ENCODE measurements at regions not wholly inside any gene's neighbourhood (a gene's known extent, or its start where the extent isn't known, plus 50 kb on each side); places are given as distances from the start of the nearest gene placed in this dataset.
A peak's percentile ranks its signal among the peaks of the same experiment; 100 is the strongest.
"Not testable (repeated sequence)": the region's sequence is repeated elsewhere in the genome, so short reads cannot be mapped to it uniquely, and the experiment has no call there.

DNA sequence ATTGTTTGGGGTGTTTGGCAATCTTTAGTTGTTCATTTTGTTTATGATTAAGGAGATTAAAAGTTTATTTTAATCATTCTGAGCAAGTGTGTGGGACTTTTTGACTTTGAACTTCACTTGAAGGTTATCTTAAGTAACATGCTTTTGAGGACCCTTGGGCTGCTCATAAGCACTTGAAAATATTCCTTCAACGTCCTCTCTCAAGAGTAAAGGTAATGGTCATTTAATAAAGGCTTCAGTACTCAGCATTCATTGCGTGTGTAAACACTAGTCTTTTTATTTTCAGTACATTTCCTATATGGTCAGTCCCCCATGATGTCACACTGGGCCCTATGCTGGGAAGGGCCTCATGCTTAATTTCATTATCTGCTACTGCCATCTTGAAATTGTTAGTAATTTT is 285.6 kb downstream of the SRGAP2C start:
- CTCF ChIA-PET; DNase-seq (ENCODE audit: low read depth, low spot score); H3K36me3 ChIP-seq (ENCODE audit: control insufficient read depth in 2 of 2, insufficient read depth in 2 of 2, low read length in 1 of 2); FAIRE-seq; H3K4me2 ChIP-seq (ENCODE audit: control insufficient read depth, insufficient read depth); ATAC-seq; POLR2A ChIA-PET; H3K79me2 ChIP-seq (ENCODE audit: control insufficient read depth, insufficient read depth, low read length); H3K4me3 ChIP-seq; H3K9me3 ChIP-seq (replicated peaks; ENCODE audit: control insufficient read depth, insufficient read depth, low read length); H2AFZ ChIP-seq (ENCODE audit: control insufficient read depth, low read depth, low read length); RAD21 ChIA-PET (ENCODE audit: unreplicated experiment); BruUV-seq (replicated peaks); SMC1A ChIA-PET (ENCODE audit: uncharacterized antibody, unreplicated experiment); H4K20me1 ChIP-seq (ENCODE audit: control insufficient read depth, insufficient read depth); in situ Hi-C loops (cut with MboI); H3K9ac ChIP-seq (ENCODE audit: control insufficient read depth, insufficient read depth, low read length); H3K4me1 ChIP-seq (ENCODE audit: control insufficient read depth, insufficient read depth, low read length); H3K27ac ChIP-seq (ENCODE audit: control insufficient read depth, insufficient read depth); H3K27me3 ChIP-seq (replicated peaks in 1 of 2; ENCODE audit: control insufficient read depth in 2 of 2, insufficient read depth in 2 of 2, low read length in 1 of 2): not testable (repeated sequence)
- intact Hi-C loops (cut with micrococcal nuclease; ENCODE audit: unreplicated experiment) = loop anchor here (5.0 kb wide), 1 partner anchor 37 kb away; no protein-coding TSS in a partner anchor
- WGBS (ENCODE audit: insufficient coverage, insufficient replicate concordance, low lambda C conversion rate, missing lambda C conversion rate) = 9% methylated on average over 2 of the region's 2 CpGs

DNA sequence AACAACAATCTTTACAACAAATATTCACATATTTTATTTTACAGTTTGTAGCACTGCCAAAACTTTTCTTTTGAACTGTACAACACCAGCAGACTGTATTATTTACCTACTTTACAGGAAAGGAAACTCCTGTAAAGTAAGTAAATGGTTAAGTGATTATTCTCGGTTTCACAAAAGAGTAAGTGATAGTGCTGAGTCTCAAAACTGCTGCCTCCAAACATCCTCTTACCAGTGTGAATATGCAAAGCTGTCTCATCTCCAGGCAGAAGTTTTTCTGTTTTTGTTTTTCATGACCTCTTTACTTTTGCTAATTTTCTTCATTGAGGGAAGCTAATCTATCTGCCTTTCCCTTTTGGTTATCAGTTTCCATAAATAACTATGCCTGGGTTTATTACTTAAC is 286.7 kb downstream of the SRGAP2C start:
- Histone ChIP-seq H3K9ac (ENCODE audit: control insufficient read depth, insufficient read depth, low read length) (no peak overlapping the region), H3K4me1 (ENCODE audit: control insufficient read depth, insufficient read depth, low read length) (no peaks in the 10 kb centered on the region), H3K4me3 (no peak overlapping the region), H4K20me1 (ENCODE audit: control insufficient read depth, insufficient read depth) (no peaks in the 10 kb centered on the region), H3K79me2 (ENCODE audit: control insufficient read depth, insufficient read depth, low read length) (no peaks in the 10 kb centered on the region), H3K27me3 (replicated peaks in 1 of 2; ENCODE audit: control insufficient read depth in 2 of 2, insufficient read depth in 2 of 2, low read length in 1 of 2) (no peaks in the 10 kb centered on the region), H3K36me3 (ENCODE audit: control insufficient read depth in 2 of 2, insufficient read depth in 2 of 2, low read length in 1 of 2) (no peaks in the 10 kb centered on the region), H3K9me3 (replicated peaks; ENCODE audit: control insufficient read depth, insufficient read depth, low read length) (no peaks in the 10 kb centered on the region), H2AFZ (ENCODE audit: control insufficient read depth, low read depth, low read length) (no peak overlapping the region), H3K27ac (ENCODE audit: control insufficient read depth, insufficient read depth) (no peak overlapping the region), H3K4me2 (ENCODE audit: control insufficient read depth, insufficient read depth) (no peak overlapping the region)
- BruUV-seq (replicated peaks) = no TSS peak
- FAIRE-seq (peak; percentile 73), DNase-seq (ENCODE audit: low read depth, low spot score) (no peak), ATAC-seq (peak; percentile 95)
- ChIA-PET RAD21 (ENCODE audit: unreplicated experiment) (no interaction called here), CTCF (no interaction called here), POLR2A (no interaction called here), SMC1A (ENCODE audit: uncharacterized antibody, unreplicated experiment) (no interaction called here)
- intact Hi-C loops (cut with micrococcal nuclease; ENCODE audit: unreplicated experiment) (loop anchor here (5.0 kb wide), 1 partner anchor 36 kb away; no protein-coding TSS in a partner anchor), in situ Hi-C loops (cut with MboI) (no loop called here)
- 0% methylated on average over 1 of the region's 1 CpG for WGBS (ENCODE audit: insufficient coverage, insufficient replicate concordance, low lambda C conversion rate, missing lambda C conversion rate)
- TF ChIP-seq, protein P1, sequence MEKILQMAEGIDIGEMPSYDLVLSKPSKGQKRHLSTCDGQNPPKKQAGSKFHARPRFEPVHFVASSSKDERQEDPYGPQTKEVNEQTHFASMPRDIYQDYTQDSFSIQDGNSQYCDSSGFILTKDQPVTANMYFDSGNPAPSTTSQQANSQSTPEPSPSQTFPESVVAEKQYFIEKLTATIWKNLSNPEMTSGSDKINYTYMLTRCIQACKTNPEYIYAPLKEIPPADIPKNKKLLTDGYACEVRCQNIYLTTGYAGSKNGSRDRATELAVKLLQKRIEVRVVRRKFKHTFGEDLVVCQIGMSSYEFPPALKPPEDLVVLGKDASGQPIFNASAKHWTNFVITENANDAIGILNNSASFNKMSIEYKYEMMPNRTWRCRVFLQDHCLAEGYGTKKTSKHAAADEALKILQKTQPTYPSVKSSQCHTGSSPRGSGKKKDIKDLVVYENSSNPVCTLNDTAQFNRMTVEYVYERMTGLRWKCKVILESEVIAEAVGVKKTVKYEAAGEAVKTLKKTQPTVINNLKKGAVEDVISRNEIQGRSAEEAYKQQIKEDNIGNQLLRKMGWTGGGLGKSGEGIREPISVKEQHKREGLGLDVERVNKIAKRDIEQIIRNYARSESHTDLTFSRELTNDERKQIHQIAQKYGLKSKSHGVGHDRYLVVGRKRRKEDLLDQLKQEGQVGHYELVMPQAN (conservative IDR thresholded peaks at IDR 0.05) = no peak
- TF ChIP-seq POU2F2 (IDR thresholded peaks at IDR 0.05; ENCODE audit: borderline replicate concordance, low read depth, low read length) = peak; percentile 62; the same call in 1 of the 3 replicates
